Lung (tissue), 11 donors: ENCODE measurements at regions not wholly inside any gene's neighbourhood (a gene's known extent, or its start where the extent isn't known, plus 50 kb on each side); places are given as distances from the start of the nearest gene placed in this dataset.
A peak's percentile ranks its signal among the peaks of the same experiment; 100 is the strongest.

Experiments used
- ATAC-seq: fragments of 200-7000 bp; cut with Tn5 transposase; one replicate; pipeline ENCODE4 v1.9.1; 2020; ENCODE audit warnings: moderate number of reproducible peaks; ENCODE audit not compliant: insufficient read depth, low FRiP score
- DNase-seq, 3 donors: peaks; one replicate each; pipeline ENCODE4 v3.0.0-alpha.2; 2013 to 2017
- H3K27ac ChIP-seq, 2 donors: one replicate each; pipeline ENCODE4 v1.5.1; 2013; ENCODE audit warnings: mild to moderate bottlenecking in 2 of 2, moderate library complexity in 2 of 2, control low read depth in 1 of 2, inconsistent platforms in 1 of 2, low read depth in 1 of 2, low read length in 1 of 2
- H3K27me3 ChIP-seq, 3 donors: one replicate each; pipeline ENCODE4 v1.5.1; 2013; ENCODE audit warnings: low read length in 2 of 3; ENCODE audit not compliant: control insufficient read depth in 3 of 3, insufficient read depth in 3 of 3
- H3K36me3 ChIP-seq, 4 donors: one replicate each; pipeline ENCODE4 v1.5.1; 2013; ENCODE audit warnings: low read length in 4 of 4, mild to moderate bottlenecking in 1 of 4, moderate library complexity in 1 of 4; ENCODE audit not compliant: control insufficient read depth in 4 of 4, insufficient read depth in 4 of 4
- H3K4me1 ChIP-seq, 5 donors: one replicate each; pipeline ENCODE4 v1.5.1; 2013; ENCODE audit warnings: low read length in 5 of 5, mild to moderate bottlenecking in 2 of 5, moderate library complexity in 1 of 5; ENCODE audit not compliant: control insufficient read depth in 5 of 5, insufficient read depth in 5 of 5
- H3K4me3 ChIP-seq: one replicate; pipeline ENCODE4 v1.5.1; 2013; ENCODE audit warnings: mild to moderate bottlenecking, control low read depth, moderate library complexity
- H3K9ac ChIP-seq, 2 donors: one replicate each; pipeline ENCODE4 v1.5.1; 2013; ENCODE audit warnings: low read length in 2 of 2, control low read depth in 1 of 2; ENCODE audit not compliant: insufficient read depth in 1 of 2
- H3K9me3 ChIP-seq, 4 donors: one replicate each; pipeline ENCODE4 v1.5.1; 2013; ENCODE audit warnings: low read length in 3 of 4, mild to moderate bottlenecking in 1 of 4, moderate library complexity in 1 of 4; ENCODE audit not compliant: control insufficient read depth in 4 of 4, insufficient read depth in 3 of 4
- CTCF ChIP-seq: IDR thresholded peaks from 2 replicates; pipeline ENCODE4 v1.5.1; 2012; ENCODE audit warnings: mild to moderate bottlenecking; ENCODE audit errors: control extremely low read depth, extremely low read depth
- WGBS, 2 donors: extraction: QIAGEN DNeasy Blood & Tissue Kit; methylation state at CpG; one replicate each; pipeline ENCODE4 v1.1.7; 2013; 5-methylcytosine and 5-hydroxymethylcytosine counted together
- donor health status: control.
- donor health status: control.
- donor health status: Bipolar disorder and iron deficiency.
- donor health status: healthy.
- donor health status: DM: yes; HTN: yes; CAD: no.

DNA sequence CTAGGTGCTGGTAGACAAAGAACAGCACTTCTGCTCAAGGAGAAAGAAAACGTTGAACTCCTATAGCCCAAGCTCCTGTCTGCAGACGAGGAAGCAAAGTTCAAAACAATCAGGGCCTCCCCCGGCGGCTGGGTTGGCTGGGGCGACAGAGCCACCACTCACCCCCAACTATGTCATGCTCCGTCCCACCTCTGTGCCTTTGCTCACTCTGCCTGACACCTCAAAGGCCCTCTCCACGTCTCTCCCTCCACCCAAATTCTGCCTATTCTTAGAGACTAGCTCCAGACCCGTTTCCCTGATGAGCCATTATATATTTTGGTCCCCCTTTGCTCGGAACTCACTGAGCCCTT, 304.3 kb downstream of the TLE3 start:
- peaks cover 0 to 8% (median 0%) of the 10 kb centered on the region in 5 donors for H3K4me1 ChIP-seq
- no peaks in the 10 kb centered on the region for H3K27me3 ChIP-seq
- WGBS, 2 donors = 82 to 88% methylated on average over 9 of the region's 9 CpGs
- DNase-seq (no peak), ATAC-seq (no peak)
- H3K4me3 ChIP-seq = no peak overlapping the region
- TF ChIP-seq CTCF = no peak
- peaks cover 0 to 9% (median 6%) of the 10 kb centered on the region in 4 donors for H3K9me3 ChIP-seq
- no peak overlapping the region for H3K9ac ChIP-seq
- H3K36me3 ChIP-seq = no peaks in the 10 kb centered on the region
- no peak overlapping the region for H3K27ac ChIP-seq

GRCh38 chr15:69793781-69794451, 303.8 kb downstream of the TLE3 start:
- WGBS, 2 donors = 72 to 78% methylated on average over 9 of the region's 9 CpGs

DNA sequence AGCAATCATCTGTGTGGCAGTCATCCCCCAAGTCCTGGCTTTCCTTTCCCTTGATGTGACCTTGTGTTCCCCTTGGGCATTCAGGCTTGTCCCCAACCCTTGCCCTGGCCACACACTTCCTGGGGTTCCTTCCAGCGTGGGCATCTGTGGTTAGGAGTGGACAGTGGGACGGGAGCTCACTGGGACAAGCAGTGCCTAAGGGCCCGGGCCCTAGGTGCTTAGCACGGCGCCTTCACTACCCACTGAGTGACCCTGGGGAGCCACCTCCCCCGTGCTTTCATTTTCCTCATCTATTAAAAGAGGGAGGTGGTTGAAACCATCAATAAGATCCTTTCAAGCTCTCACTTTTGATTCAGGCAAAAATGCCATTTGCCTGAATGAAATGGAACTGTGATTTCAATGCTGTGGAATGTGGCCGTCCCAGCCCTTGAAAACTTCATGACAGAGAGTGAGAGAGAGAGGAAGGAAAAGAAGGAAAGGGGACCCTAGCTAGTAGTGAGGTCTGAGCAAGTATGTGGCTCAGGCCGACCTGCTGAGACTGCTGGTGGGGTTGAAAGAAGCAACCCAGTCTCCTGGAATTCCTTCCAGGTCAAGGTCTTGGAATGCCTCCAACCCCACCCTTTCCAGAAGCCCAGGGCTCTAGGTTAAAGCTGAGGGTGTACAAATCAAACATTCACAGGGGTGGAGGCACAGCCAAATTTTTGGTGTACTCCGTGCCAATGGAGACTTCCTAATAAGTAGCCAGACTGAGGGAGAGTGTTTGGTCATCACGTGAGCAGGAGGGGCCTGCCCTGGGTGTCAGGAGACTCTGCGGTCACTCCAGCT, 302.9 kb downstream of the TLE3 start:
- ATAC-seq (peak; percentile 60), DNase-seq (peak; percentile 42 to 68 (median 60))
- no peak overlapping the region for H3K4me3 ChIP-seq
- peaks cover 0 to 9% (median 6%) of the 10 kb centered on the region in 4 donors for H3K9me3 ChIP-seq
- 63 to 84% methylated on average over 11 of the region's 11 CpGs for WGBS, 2 donors
- no peak for TF ChIP-seq CTCF
- no peaks in the 10 kb centered on the region for H3K36me3 ChIP-seq
- no peak overlapping the region for H3K9ac ChIP-seq
- peak overlapping the region in 1 of 2 donors; percentile 71 for H3K27ac ChIP-seq
- H3K4me1 ChIP-seq = peaks cover 0 to 8% (median 0%) of the 10 kb centered on the region in 5 donors
- no peaks in the 10 kb centered on the region for H3K27me3 ChIP-seq

More at GRCh38 chr15:69793781-69794451, 303.8 kb downstream of the TLE3 start:
- Histone ChIP-seq H3K27ac (peak overlapping the region in 1 of 2 donors; percentile 11), H3K4me3 (no peak overlapping the region), H3K27me3 (no peaks in the 10 kb centered on the region), H3K4me1 (peaks cover 0 to 8% (median 0%) of the 10 kb centered on the region in 5 donors), H3K9me3 (peaks cover 0 to 9% (median 6%) of the 10 kb centered on the region in 4 donors), H3K9ac (no peak overlapping the region), H3K36me3 (no peaks in the 10 kb centered on the region)
- TF ChIP-seq CTCF = no peak
- DNase-seq (no peak), ATAC-seq (no peak)
